ENCODE measurements at regions not wholly inside any gene's neighbourhood (a gene's known extent, or its start where the extent isn't known, plus 50 kb on each side); places are given as distances from the start of the nearest gene placed in this dataset.

DNA sequence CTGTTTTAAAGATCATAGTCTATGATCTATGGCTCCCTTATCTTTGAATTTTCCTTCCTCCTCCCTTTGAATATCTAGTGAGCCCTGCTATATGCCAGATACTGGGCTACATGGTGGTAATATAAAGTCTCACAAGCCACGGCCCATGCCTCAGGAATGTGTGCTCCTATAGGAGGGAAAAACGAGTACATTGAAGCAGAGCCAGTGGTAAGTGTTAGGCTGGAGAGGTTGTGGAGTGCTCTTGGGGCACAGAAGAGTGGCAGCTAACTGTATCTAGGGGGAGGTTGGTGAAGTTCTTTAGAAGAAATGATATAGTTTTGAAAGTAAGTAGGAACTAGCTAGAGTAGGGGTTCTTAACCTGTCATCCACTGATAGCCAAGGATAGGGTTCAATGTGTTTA is 105.8 kb upstream of the PMFBP1 start (continued):
- TF ChIP-seq, protein P1, sequence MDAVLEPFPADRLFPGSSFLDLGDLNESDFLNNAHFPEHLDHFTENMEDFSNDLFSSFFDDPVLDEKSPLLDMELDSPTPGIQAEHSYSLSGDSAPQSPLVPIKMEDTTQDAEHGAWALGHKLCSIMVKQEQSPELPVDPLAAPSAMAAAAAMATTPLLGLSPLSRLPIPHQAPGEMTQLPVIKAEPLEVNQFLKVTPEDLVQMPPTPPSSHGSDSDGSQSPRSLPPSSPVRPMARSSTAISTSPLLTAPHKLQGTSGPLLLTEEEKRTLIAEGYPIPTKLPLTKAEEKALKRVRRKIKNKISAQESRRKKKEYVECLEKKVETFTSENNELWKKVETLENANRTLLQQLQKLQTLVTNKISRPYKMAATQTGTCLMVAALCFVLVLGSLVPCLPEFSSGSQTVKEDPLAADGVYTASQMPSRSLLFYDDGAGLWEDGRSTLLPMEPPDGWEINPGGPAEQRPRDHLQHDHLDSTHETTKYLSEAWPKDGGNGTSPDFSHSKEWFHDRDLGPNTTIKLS (IDR thresholded peaks at IDR 0.05; ENCODE audit: borderline replicate concordance, low read depth) = no peak

DNA sequence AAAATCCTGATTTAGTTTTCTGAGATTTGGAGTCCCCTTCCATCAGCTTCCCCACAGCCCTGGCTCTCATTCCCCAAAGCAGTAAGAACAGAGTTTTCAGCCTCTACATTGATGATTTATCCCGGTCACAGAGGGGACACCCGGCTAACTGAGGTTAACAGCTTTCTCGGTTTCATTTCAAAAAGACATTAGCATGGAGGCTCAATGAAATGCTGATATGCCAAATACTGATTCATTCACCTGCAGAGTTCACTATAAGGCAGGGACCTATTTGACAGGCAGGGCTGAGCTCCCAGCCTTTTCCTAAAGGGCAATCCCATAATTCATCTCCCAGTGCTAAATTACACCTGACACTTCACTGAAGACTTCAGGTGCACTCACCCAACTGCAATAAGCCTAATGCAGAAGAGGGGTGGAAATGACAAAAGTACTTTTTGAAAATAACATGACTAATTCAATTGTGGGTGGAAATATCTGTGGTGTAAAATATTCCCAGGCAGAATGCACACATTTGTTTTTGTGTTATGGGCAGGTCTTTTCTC is 99.8 kb upstream of the PMFBP1 start:
- FAIRE-seq (no peak), DNase-seq (ENCODE audit: extremely low read depth in 1 of 4, low spot score in 3 of 4) (no peak), ATAC-seq (no peak)
- Histone ChIP-seq H3K4me2 (ENCODE audit: insufficient read depth, low read length) (no peak overlapping the region), H3K9me3 (replicated peaks; ENCODE audit: control insufficient read depth, insufficient read depth, low read depth, low read length) (no peaks in the 10 kb centered on the region), H3K4me3 (no peak overlapping the region), H3K36me3 (ENCODE audit: control insufficient read depth, insufficient read depth, low read length) (no peaks in the 10 kb centered on the region), H3K79me2 (ENCODE audit: control insufficient read depth, insufficient read depth, low read length) (no peaks in the 10 kb centered on the region), H3K27me3 (ENCODE audit: control insufficient read depth in 2 of 2, insufficient read depth in 2 of 2, low read length in 2 of 2) (no peaks in the 10 kb centered on the region), H3K4me1 (replicated peaks in 1 of 2; ENCODE audit: control insufficient read depth in 2 of 2, insufficient read depth in 2 of 2, low read length in 2 of 2) (no peaks in the 10 kb centered on the region; a peak in 1 of 5 replicates), H2AFZ (ENCODE audit: low read depth, low read length) (no peak overlapping the region), H3K9me1 (ENCODE audit: control insufficient read depth, insufficient read depth, low read length) (no peaks in the 10 kb centered on the region), H4K20me1 (replicated peaks; ENCODE audit: control insufficient read depth, insufficient read depth, low read length) (no peaks in the 10 kb centered on the region), H3K27ac (ENCODE audit: extremely low read depth, low read depth, low read length) (no peak overlapping the region), H3K9ac (ENCODE audit: insufficient read depth in 1 of 2, low read depth in 2 of 2, low read length in 2 of 2) (no peak overlapping the region)
- POLR2A ChIA-PET = no interaction called here
- in situ Hi-C loops (cut with MboI) = no loop called here
- 2% methylated on average over 3 of the region's 3 CpGs for WGBS (ENCODE audit: insufficient coverage, low coverage, missing lambda C conversion rate)
- TF ChIP-seq, protein P2, sequence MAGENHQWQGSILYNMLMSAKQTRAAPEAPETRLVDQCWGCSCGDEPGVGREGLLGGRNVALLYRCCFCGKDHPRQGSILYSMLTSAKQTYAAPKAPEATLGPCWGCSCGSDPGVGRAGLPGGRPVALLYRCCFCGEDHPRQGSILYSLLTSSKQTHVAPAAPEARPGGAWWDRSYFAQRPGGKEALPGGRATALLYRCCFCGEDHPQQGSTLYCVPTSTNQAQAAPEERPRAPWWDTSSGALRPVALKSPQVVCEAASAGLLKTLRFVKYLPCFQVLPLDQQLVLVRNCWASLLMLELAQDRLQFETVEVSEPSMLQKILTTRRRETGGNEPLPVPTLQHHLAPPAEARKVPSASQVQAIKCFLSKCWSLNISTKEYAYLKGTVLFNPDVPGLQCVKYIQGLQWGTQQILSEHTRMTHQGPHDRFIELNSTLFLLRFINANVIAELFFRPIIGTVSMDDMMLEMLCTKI (IDR thresholded peaks at IDR 0.05; ENCODE audit: partially characterized antibody) = no peak
- no peak for TF ChIP-seq SRSF7 (optimal IDR thresholded peaks at IDR 0.05; ENCODE audit: low read depth, low read length)
- no TSS peak for BruUV-seq (replicated peaks)
- CTCF ChIA-PET (ENCODE audit: low intra/inter-chr PET ratio) = no interaction called here
- intact Hi-C loops (cut with micrococcal nuclease) = no loop called here

Data from K562 (cell line).